GM23338 (cell line): ENCODE measurements at regions not wholly inside any gene's neighbourhood (a gene's known extent, or its start where the extent isn't known, plus 50 kb on each side); places are given as distances from the start of the nearest gene placed in this dataset.

Experiments
- ATAC-seq: fragments of 200-7000 bp; cut with Tn5 transposase; 3 replicates; pipeline ENCODE4 v1.9.1; 2020
- DNase-seq: peaks from one replicate; pipeline ENCODE4 v3.0.0-alpha.2; 2015; ENCODE audit warnings: low spot score
- H2AFZ ChIP-seq: fragments of 200-600 bp; sonication (generic); 2 replicates; pipeline ENCODE4 v1.8.0; 2016; ENCODE audit warnings: antibody characterized with exemption, mild to moderate bottlenecking, moderate library complexity
- H3F3A ChIP-seq: fragments of 200-600 bp; sonication (generic); replicated peaks from 2 replicates; pipeline ENCODE4 v1.8.0; 2017; ENCODE audit warnings: antibody characterized with exemption, mixed run types, low read depth
- H3K27ac ChIP-seq: fragments of 200-600 bp; sonication (generic); 2 replicates; pipeline ENCODE4 v1.6.1; 2016; ENCODE audit warnings: low read depth
- H3K27me3 ChIP-seq: fragments of 200-600 bp; sonication (generic); 2 replicates; pipeline ENCODE4 v1.8.0; 2016; ENCODE audit warnings: mild to moderate bottlenecking, mixed run types, moderate library complexity; ENCODE audit not compliant: insufficient read depth
- H3K36me3 ChIP-seq: fragments of 200-600 bp; sonication (generic); 2 replicates; pipeline ENCODE4 v1.8.0; 2016; ENCODE audit warnings: mild to moderate bottlenecking; ENCODE audit not compliant: insufficient read depth
- H3K4me1 ChIP-seq: fragments of 200-600 bp; sonication (generic); 2 replicates; pipeline ENCODE4 v1.8.0; 2016; ENCODE audit warnings: mild to moderate bottlenecking, moderate library complexity; ENCODE audit not compliant: insufficient read depth
- H3K4me2 ChIP-seq: fragments of 200-600 bp; sonication (generic); 2 replicates; pipeline ENCODE4 v1.7.1; 2017; ENCODE audit warnings: mixed run types
- H3K4me3 ChIP-seq: fragments of 200-600 bp; sonication (generic); 2 replicates; pipeline ENCODE4 v1.6.1; 2016; ENCODE audit warnings: mixed run types
- H3K79me2 ChIP-seq: fragments of 200-600 bp; sonication (generic); replicated peaks from 2 replicates; pipeline ENCODE4 v1.8.0; 2017; ENCODE audit warnings: mild to moderate bottlenecking; ENCODE audit not compliant: insufficient read depth
- H3K9me2 ChIP-seq: fragments of 200-600 bp; sonication (generic); 2 replicates; pipeline ENCODE4 v1.8.0; 2017; ENCODE audit not compliant: insufficient read depth
- H4K20me1 ChIP-seq: fragments of 200-600 bp; sonication (generic); replicated peaks from 2 replicates; pipeline ENCODE4 v1.8.0; 2017; ENCODE audit warnings: mild to moderate bottlenecking; ENCODE audit not compliant: insufficient read depth
- H3K27ac Mint-ChIP-seq: 2 replicates; pipeline ENCODE4 v1.8.0; 2020; ENCODE audit warnings: inconsistent platforms, mild to moderate bottlenecking, moderate library complexity, mixed read lengths
- H3K27me3 Mint-ChIP-seq: 3 replicates; pipeline ENCODE4 v1.8.0; 2022; ENCODE audit warnings: low read depth, mild to moderate bottlenecking, moderate library complexity, mixed read lengths, inconsistent platforms; ENCODE audit not compliant: insufficient read depth, poor library complexity
- H3K36me3 Mint-ChIP-seq: 3 replicates; pipeline ENCODE4 v1.8.0; 2021; ENCODE audit warnings: low read depth, mild to moderate bottlenecking, inconsistent platforms, moderate library complexity, mixed read lengths
- H3K4me1 Mint-ChIP-seq: 3 replicates; pipeline ENCODE4 v1.8.0; 2020; ENCODE audit warnings: mild to moderate bottlenecking, inconsistent platforms, mixed read lengths
- H3K4me3 Mint-ChIP-seq: 3 replicates; pipeline ENCODE4 v1.8.0; 2021; ENCODE audit warnings: moderate library complexity, mild to moderate bottlenecking, inconsistent platforms, mixed read lengths
- H3K9me3 Mint-ChIP-seq: 3 replicates; pipeline ENCODE4 v1.8.0; 2020; ENCODE audit warnings: moderate library complexity, mild to moderate bottlenecking, inconsistent platforms, mixed read lengths
- CREB1 ChIP-seq: fragments of 250-450 bp; sonication (Bioruptor Pico); IDR thresholded peaks from 2 replicates; pipeline ENCODE4 v1.5.0; 2020; ENCODE audit warnings: low read depth, mild to moderate bottlenecking, moderate library complexity
- EZH2 ChIP-seq: fragments of 200-600 bp; sonication (generic); IDR thresholded peaks from one replicate; pipeline ENCODE4 v1.8.0; 2017; ENCODE audit warnings: antibody characterized with exemption, mild to moderate bottlenecking, low read depth; ENCODE audit not compliant: unreplicated experiment
- EZH2phosphoT487 ChIP-seq: fragments of 200-600 bp; sonication (generic); IDR thresholded peaks from one replicate; pipeline ENCODE4 v1.8.1; 2018; ENCODE audit warnings: antibody characterized with exemption; ENCODE audit not compliant: unreplicated experiment
- JUNB ChIP-seq: IDR thresholded peaks from one replicate; pipeline ENCODE4 v1.6.1; 2016; ENCODE audit warnings: antibody characterized with exemption; ENCODE audit not compliant: unreplicated experiment
- NANOG ChIP-seq: IDR thresholded peaks from 2 replicates; pipeline ENCODE4 v1.6.1; 2016; ENCODE audit warnings: antibody characterized with exemption, borderline replicate concordance
- POLR2AphosphoS5 ChIP-seq: IDR thresholded peaks from 2 replicates; pipeline ENCODE4 v1.6.1; 2016; ENCODE audit warnings: antibody characterized with exemption, low read depth
- REST ChIP-seq: IDR thresholded peaks from one replicate; pipeline ENCODE4 v1.6.1; 2018; ENCODE audit warnings: antibody characterized with exemption; ENCODE audit not compliant: unreplicated experiment
- STAT1 ChIP-seq: IDR thresholded peaks from one replicate; pipeline ENCODE4 v1.6.1; 2016; ENCODE audit warnings: antibody characterized with exemption; ENCODE audit not compliant: unreplicated experiment
- ZNF114 ChIP-seq: fragments of 250-450 bp; sonication (Bioruptor Pico); IDR thresholded peaks from 2 replicates; pipeline ENCODE4 v1.5.0; 2020; ENCODE audit warnings: mild to moderate bottlenecking, moderate library complexity
- ZNF331 ChIP-seq: fragments of 250-450 bp; sonication (Bioruptor Pico); IDR thresholded peaks from 2 replicates; pipeline ENCODE4 v1.5.0; 2020; ENCODE audit warnings: low read depth, mild to moderate bottlenecking, moderate library complexity
- ZNF462 ChIP-seq: fragments of 250-450 bp; sonication (Bioruptor Pico); IDR thresholded peaks from 2 replicates; pipeline ENCODE4 v1.5.0; 2020; ENCODE audit warnings: mild to moderate bottlenecking, moderate library complexity
- TF ChIP-seq, protein P1 (sequence below), 2 experiments: fragments of 200-600 bp in 1 of 2; sonication (generic) in 1 of 2; conservative IDR thresholded peaks; 2 replicates each; pipeline versions ENCODE4 v1.5.1 to v1.6.1; 2016 to 2017; ENCODE audit warnings: antibody characterized with exemption in 2 of 2, low read depth in 2 of 2, mild to moderate bottlenecking in 2 of 2, moderate library complexity in 1 of 2
- TF ChIP-seq, protein P2 (sequence below): IDR thresholded peaks from 2 replicates; pipeline ENCODE4 v1.6.1; 2016; ENCODE audit warnings: antibody characterized with exemption

GRCh38 chr17:45679426-45679825, 104.7 kb upstream of the CRHR1 start:
- Histone ChIP-seq H3K4me1 (peaks cover 5% of the 10 kb centered on the region; the same call in 1 of the 2 replicates), H2AFZ (no peak overlapping the region), H4K20me1 (no peaks in the 10 kb centered on the region), H3K79me2 (no peaks in the 10 kb centered on the region), H3F3A (no peaks in the 10 kb centered on the region), H3K4me2 (no peak overlapping the region), H3K27ac (no peak overlapping the region), H3K27me3 (no peaks in the 10 kb centered on the region), H3K36me3 (no peaks in the 10 kb centered on the region), H3K4me3 (no peak overlapping the region), H3K9me2 (no peaks in the 10 kb centered on the region)
- Mint-ChIP-seq H3K36me3 (no peaks in the 10 kb centered on the region), H3K4me1 (peaks cover 12% of the 10 kb centered on the region), H3K4me3 (no peak overlapping the region), H3K9me3 (no peaks in the 10 kb centered on the region), H3K27me3 (peaks cover 2% of the 10 kb centered on the region), H3K27ac (no peak overlapping the region)
- ATAC-seq = no peak
- no peak for DNase-seq
- TF ChIP-seq, protein P1, sequence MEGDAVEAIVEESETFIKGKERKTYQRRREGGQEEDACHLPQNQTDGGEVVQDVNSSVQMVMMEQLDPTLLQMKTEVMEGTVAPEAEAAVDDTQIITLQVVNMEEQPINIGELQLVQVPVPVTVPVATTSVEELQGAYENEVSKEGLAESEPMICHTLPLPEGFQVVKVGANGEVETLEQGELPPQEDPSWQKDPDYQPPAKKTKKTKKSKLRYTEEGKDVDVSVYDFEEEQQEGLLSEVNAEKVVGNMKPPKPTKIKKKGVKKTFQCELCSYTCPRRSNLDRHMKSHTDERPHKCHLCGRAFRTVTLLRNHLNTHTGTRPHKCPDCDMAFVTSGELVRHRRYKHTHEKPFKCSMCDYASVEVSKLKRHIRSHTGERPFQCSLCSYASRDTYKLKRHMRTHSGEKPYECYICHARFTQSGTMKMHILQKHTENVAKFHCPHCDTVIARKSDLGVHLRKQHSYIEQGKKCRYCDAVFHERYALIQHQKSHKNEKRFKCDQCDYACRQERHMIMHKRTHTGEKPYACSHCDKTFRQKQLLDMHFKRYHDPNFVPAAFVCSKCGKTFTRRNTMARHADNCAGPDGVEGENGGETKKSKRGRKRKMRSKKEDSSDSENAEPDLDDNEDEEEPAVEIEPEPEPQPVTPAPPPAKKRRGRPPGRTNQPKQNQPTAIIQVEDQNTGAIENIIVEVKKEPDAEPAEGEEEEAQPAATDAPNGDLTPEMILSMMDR (conservative IDR thresholded peaks at IDR 0.05; ENCODE audit: low read depth in 2 of 2) = no peak
- TF ChIP-seq EZH2phosphoT487 (no peak), ZNF462 (CRISPR knock-in tag) (no peak), REST (no peak), STAT1 (no peak), POLR2AphosphoS5 (no peak), JUNB (no peak), ZNF331 (CRISPR knock-in tag) (no peak), CREB1 (CRISPR knock-in tag) (no peak), ZNF114 (no peak), NANOG (no peak), EZH2 (no peak)
- TF ChIP-seq, protein P2, sequence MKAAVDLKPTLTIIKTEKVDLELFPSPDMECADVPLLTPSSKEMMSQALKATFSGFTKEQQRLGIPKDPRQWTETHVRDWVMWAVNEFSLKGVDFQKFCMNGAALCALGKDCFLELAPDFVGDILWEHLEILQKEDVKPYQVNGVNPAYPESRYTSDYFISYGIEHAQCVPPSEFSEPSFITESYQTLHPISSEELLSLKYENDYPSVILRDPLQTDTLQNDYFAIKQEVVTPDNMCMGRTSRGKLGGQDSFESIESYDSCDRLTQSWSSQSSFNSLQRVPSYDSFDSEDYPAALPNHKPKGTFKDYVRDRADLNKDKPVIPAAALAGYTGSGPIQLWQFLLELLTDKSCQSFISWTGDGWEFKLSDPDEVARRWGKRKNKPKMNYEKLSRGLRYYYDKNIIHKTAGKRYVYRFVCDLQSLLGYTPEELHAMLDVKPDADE = no peak
